ENCODE measurements at regions not wholly inside any gene's neighbourhood (a gene's known extent, or its start where the extent isn't known, plus 50 kb on each side); places are given as distances from the start of the nearest gene placed in this dataset.
A peak's percentile ranks its signal among the peaks of the same experiment; 100 is the strongest.

- ChIA-PET CTCF (interaction anchor here (0.9 to 9.9 kb wide), 24 partner anchors 9 to 692 kb away, joined by 3 to 382 read pairs (median 6); partner anchors contain the start of gene HDAC9), POLR2A (no interaction called here)
These were observed 141.2 kb upstream of the HDAC9 start for GRCh38 chr7:18354108-18355085.

GRCh38 chr7:18356191-18356645, 139.3 kb upstream of the HDAC9 start:
- no peak for DNase-seq (ENCODE audit: low read depth, low spot score)
- TF ChIP-seq CTCF (IDR thresholded peaks at IDR 0.05; ENCODE audit: insufficient read depth, low read length, missing control alignments), result no peak
- CTCF ChIA-PET, result interaction anchor here (0.6 to 3.1 kb wide), 23 partner anchors 9 to 1310 kb away, joined by 3 to 104 read pairs (median 4); no protein-coding TSS in a partner anchor
- POLR2A ChIA-PET, result no interaction called here
- H3K4me3 ChIP-seq (ENCODE audit: low read depth, low read length), result no peak overlapping the region

More at GRCh38 chr7:18354108-18355085, 141.2 kb upstream of the HDAC9 start:
- no peak overlapping the region for H3K4me3 ChIP-seq (ENCODE audit: low read depth, low read length)
- no peak for TF ChIP-seq CTCF (IDR thresholded peaks at IDR 0.05; ENCODE audit: insufficient read depth, low read length, missing control alignments)
- no peak for DNase-seq (ENCODE audit: low read depth, low spot score)

GRCh38 chr7:18357691-18358090, 137.9 kb upstream of the HDAC9 start:
- no peak overlapping the region for H3K4me3 ChIP-seq (ENCODE audit: low read depth, low read length)
- TF ChIP-seq CTCF (IDR thresholded peaks at IDR 0.05; ENCODE audit: insufficient read depth, low read length, missing control alignments), result peak; percentile 5
- no peak for DNase-seq (ENCODE audit: low read depth, low spot score)
- CTCF ChIA-PET, result interaction anchor here (0.8 to 3.1 kb wide), 19 partner anchors 9 to 676 kb away, joined by 3 to 104 read pairs (median 4); no protein-coding TSS in a partner anchor
- POLR2A ChIA-PET, result interaction anchor here (0.6 kb wide), 1 partner anchor 194 kb away, joined by 3 read pairs; no protein-coding TSS in a partner anchor

- H3K4me3 ChIP-seq (ENCODE audit: low read depth, low read length), result no peak overlapping the region
- ChIA-PET POLR2A (no interaction called here), CTCF (interaction anchor here (2.1 kb wide), 1 partner anchor 209 kb away, joined by 9 read pairs; no protein-coding TSS in a partner anchor)
- DNase-seq (ENCODE audit: low read depth, low spot score), result no peak
- no peak for TF ChIP-seq CTCF (IDR thresholded peaks at IDR 0.05; ENCODE audit: insufficient read depth, low read length, missing control alignments)
These were observed 133.8 kb upstream of the HDAC9 start for GRCh38 chr7:18361756-18362155.

- no peak for DNase-seq (ENCODE audit: low read depth, low spot score)
- H3K4me3 ChIP-seq (ENCODE audit: low read depth, low read length), result no peak overlapping the region
- CTCF ChIA-PET, result interaction anchor here (0.9 to 1.7 kb wide), 2 partner anchors 10 to 11 kb away, joined by 3 to 5 read pairs; no protein-coding TSS in a partner anchor
- TF ChIP-seq CTCF (IDR thresholded peaks at IDR 0.05; ENCODE audit: insufficient read depth, low read length, missing control alignments), result no peak
- POLR2A ChIA-PET, result no interaction called here
These were observed 131.7 kb upstream of the HDAC9 start for GRCh38 chr7:18363751-18364380.

All from AG04449 (cell line).